HG03571 (cell line): ENCODE measurements at regions not wholly inside any gene's neighbourhood (a gene's known extent, or its start where the extent isn't known, plus 50 kb on each side); places are given as distances from the start of the nearest gene placed in this dataset.

Experiments
- ATAC-seq: cut with Tn5 transposase; IDR thresholded peaks from one replicate; pipeline ENCODE4 v1.9.1; 2021; ENCODE audit not compliant: unreplicated experiment

DNA sequence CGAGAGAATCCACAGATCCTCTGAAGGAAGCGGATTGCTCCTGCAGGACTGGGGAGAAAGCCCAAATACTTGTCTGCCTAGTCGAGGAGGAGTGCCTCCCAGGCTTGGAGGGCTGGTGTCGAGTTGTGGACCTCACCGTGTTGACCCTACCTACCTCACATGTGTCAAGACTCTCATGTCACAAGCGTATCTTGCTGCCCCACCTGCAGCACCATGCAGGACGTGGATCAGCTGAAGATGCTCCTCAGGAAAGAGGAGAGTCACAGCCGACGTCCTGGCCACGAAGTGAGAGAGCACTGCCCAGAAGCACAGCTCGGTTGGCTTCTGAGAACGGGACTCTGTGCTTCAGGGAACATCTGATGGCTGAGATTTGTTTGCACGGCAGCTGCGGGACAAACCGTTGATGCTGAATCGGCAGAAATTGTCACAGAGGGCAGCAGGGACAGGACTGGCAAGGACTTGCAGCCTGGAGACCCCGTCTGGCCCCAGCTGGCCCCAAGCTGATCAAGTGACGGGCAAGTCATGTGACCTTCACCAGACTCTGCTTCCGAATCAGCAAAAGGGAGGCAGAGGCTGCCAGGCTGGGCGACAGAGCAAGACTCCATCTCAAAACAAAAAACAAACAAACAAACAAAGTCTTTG is 119.1 kb upstream of the ITGA1 start:
- no peak for ATAC-seq

DNA sequence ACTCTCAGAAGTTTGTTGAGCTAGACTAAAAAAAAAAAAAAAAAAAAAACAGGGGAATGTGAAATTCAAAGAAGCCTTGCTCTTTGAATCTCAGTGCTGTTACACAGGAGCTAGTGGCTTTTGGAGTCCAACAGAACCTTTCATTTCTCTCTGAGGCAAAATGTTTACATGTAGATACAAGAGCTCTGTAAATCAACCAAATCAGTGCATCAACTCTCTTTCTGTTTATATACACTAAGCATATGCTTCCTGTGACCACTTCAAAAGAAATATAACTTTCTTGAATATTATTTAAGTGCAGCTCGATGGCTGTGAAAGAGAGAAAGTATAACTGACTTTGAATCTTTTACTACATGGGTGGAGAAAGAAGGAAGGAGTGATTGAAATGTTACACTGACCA is 115.3 kb upstream of the ITGA1 start:
- no peak for ATAC-seq

DNA sequence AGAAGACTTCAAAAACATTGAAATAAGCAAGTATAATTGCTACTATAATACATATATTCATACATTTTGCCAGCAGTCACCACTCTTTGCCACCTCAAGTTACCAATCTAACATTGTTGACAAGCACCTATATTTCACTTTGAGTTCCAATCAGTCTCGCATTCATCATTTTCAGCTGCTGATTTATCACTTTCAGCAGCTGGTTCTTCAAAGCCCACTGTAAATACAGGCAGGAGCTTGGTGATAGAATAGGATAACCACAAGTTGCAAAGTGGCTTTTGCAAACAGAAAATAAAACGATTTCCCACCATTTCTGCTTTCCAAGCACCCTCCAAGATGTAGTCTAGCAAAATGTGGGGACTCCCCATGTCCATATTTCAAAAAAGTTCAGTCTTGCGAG is 114.2 kb upstream of the ITGA1 start:
- ATAC-seq, result no peak

DNA sequence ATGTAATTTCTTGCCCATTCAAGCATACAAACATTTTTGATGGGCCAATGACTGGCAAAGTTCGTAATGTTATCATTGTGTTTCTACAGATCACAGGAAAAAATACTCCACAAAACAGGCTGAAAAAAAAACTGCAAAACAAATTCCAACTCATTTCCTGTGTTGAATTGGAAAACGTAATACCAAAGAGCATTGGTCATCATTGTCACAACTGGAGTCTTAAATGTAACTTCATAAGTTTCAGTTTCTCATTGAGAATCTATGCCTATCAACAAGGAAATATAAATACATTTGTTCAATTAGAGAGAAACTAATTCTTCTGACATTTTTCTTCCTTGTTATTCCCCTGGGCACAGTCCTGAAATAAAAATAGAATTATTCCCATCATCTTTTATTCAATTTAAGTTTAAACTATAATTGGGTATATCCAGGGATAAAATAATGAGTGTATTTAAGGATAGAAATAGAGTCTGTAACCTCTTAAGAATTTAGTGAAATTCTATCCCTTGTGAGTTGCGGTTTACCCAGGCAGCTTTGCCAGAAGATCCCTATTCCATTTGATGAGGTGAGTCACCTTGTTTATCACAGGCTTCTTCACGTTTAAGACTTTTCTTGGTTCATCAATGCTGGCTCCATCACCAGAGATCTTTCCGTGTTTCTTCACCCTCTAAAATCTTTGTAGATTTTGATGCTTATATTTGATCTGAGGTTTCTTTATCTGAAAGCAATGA is 112.7 kb upstream of the ITGA1 start:
- no peak for ATAC-seq

DNA sequence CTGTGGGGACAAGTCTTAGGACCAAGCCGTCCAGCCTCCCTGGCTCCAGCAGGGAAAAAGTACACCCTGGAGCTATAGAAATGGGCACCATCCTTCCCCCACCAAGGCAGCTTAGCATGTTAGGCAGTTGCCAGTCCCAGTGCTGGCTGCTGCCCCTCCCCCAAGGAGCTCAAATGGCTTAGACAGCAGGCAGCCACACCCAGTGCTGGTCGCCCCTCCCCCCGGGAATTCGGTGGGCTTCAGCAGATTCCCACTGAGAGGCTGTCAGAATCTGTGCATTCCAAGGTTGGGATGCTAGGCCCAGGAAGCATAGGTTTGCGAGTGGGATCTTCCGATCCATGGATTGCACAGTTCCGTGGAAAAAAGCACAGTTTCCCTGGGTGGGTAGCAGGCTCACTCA is 105.2 kb upstream of the ITGA1 start:
- no peak for ATAC-seq

DNA sequence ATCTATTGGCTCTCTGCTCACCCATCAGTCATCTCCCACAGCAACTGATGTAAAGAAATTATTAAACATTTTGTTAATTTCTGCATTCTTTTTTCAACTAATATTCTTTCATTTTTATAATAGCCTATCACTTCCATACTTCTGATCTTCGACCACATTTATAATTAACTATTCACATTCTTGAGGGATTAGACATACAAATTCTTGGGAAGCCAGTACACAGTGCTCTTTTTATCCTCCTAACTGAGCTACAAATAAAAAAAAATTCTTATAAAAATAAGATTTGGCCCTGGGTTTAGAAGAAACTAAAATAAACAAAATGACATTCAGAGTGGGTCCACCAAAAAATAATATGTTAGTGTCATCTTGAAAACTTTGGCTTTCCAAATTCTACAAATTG is 103.7 kb upstream of the ITGA1 start:
- ATAC-seq, result no peak

DNA sequence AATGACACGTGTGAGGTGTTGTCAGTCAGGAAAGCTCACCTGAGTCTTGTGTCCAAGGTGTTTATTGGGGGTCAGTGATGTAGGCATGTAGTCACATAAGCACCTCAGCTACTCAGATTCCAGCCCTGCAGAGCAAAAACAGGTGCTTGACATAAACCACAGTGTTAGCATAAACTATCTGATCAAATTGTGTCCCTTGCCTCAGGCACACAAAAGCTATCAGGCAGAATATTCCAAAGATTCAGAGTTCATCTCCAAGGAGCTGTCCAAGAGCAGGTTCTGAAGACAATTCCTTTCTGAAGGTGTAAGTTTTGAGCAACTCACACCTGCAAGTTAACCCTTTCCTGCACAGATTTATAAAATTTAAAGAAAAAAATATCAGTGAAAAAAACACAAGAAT is 102.2 kb upstream of the ITGA1 start:
- no peak for ATAC-seq

DNA sequence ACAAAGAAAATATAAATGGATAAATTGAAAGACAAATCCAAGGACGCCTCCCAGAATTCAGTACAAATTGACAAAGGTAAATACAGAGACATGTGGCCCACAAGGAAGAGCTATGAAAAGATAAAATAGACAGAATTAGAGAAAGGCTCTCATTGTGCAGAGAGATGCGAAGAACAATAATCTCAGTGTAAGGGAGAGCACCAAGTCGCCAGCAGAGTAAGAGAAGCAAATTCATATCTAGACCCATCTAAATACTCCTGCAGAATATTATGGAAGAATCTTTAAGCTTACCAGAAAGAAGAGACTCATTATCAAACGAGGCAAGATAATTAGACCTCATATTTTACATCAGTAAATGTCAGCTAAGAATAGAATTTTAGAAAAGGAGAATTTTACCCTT is 101.7 kb upstream of the ITGA1 start:
- no peak for ATAC-seq

DNA sequence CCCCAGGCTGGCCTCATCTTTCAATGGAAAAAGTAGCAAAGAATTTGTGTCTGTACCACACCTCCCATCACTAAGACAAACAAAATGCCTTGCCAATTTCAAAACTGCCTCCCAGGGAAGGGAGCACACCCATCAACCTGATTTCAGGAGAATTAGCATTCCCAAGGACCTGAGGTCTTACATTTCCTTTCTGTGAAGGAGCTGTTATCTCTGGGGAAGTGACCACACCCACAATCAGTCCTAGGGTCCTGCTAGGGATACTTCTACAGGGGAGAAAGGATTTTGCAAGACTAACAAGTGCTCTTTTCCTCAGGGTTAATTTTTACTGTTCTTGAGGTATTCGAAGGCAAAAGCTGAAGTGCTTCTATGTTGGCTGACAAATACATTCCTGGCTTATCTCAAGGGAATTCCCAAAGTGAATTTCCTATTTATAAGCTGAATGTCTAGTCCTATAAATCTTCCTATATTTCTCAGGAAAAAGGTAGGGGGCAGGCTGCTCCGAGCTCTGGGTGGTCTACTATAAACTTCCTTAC is 97.4 kb upstream of the ITGA1 start:
- ATAC-seq, result no peak

DNA sequence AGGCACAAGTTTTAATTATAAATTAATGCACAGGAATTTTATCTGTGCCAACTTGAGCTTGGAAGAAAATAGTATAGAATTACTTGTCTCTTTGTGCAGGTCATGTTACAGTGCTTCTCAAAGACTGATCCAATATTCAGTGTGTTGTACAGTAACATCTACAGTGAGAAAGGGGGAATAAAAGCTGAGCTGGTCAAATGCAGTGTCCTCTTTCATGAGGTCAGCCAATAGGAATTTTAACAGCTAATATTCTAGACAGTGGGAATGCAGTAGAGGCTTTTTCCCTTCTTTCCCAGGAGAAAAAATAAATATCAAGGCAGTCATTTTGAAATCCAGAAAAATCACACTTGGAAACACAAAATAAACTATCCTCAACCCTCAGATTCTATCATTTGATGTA is 95.7 kb upstream of the ITGA1 start:
- no peak for ATAC-seq

DNA sequence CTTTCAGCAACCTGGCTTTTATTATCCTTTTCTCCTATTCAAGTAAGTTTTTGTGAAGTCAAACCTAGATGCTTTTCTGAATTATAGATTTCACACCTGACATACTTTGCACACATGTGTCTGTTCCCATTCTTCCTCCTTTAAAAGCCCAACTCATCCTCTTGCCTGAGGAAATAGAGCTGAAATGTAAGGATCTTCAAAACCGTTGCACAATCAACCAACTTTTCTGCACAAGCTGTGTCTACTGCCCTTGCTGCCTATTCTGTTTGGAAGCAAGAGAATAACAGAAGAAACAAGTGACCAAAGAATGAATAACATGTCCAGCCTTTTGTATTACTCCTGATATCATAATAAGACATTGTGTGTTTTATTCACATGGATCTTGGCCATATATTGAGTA is 95.1 kb upstream of the ITGA1 start:
- no peak for ATAC-seq

DNA sequence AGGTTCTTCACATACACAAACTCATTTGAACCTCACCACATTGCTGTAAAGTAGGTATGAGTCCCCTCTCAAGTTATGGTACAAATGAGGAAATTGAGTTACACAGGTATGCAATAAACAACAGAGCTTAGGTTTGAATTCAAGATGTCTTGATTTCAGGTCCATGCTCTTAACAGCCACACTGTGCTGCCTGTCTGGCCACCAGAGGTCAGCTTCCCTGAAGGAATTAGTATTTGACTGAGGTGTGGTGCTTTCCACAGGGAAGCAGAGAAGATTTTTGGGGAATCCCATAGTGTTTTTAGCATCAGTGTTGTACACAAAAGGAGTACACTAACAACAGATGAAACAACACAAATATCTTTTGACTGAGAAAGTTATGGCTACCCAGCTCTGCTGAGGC is 94.4 kb upstream of the ITGA1 start:
- ATAC-seq, result no peak

DNA sequence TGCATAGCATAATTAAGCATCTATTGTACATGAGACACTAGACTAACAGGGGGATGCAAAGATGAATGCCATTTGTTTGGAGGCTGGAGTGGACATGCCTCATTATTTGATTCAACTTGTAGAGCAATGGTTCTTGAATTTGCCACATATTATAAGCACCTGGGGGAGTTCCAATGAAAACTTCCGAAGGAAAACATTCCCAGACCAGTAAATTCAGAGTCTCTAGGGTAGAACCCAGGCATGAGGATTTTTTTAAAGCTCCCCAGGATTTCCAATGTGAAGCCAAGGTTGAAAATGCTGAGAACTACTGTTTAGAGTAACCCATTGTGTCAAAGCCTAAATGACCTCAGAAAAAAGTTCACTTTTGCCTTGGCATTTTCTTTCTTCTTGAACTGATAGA is 93.9 kb upstream of the ITGA1 start:
- no peak for ATAC-seq

DNA sequence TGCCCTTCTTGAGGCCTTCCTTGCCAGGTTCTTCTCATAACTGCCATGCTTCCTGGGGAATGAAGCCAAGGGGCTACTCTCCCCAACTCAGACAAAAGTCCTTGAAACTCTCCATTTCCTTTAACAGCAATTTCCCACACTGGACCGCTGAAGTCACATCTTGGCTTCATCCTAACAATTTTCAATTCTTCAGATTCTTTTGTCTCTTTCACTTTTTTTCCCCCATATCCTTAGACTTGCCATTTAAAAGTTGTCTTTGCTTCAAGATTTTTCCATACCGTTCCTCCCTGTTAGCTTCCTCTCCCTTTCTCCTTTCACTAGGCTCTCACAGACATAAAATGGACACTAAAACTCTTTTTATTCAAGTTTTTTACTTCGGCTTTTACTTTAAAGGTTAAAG is 93.1 kb upstream of the ITGA1 start:
- ATAC-seq, result no peak

DNA sequence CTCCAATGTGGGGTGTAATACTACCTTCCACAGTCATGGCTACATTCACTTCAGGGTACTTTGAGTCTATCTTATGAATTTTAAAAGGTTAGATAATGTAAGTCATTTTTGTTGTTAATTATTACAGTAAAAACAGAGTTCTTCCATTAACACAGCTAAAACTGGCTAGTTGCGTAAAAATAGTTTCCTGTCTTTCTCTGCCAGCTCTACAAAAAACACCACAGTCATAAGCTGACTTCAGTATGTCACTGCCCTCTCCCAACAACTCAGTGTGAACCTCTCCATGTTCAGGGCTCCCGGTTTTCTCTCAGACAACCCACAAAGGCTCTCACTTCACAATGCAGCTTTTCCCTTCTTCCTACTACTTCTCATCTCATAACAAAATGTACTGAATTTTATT is 84.8 kb upstream of the ITGA1 start:
- ATAC-seq, result no peak

DNA sequence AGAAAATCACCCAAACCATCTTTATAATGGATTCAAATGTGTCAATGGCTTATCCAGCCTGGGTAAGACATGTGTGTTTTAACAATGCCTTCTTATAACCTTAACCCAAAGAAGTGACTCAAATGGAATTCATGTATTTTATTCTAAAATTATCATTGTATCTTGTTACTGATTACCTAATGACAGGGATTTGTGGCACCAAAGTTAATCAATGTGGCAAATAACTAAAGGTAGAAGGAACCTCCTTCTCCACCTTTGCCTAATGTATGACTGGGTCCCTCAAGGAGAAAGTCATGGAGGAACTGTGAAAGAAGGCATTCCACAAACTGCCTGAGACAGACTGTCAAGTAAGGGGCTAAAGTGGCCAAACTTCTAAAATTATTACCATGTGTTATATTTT is 84.4 kb upstream of the ITGA1 start:
- ATAC-seq, result no peak

DNA sequence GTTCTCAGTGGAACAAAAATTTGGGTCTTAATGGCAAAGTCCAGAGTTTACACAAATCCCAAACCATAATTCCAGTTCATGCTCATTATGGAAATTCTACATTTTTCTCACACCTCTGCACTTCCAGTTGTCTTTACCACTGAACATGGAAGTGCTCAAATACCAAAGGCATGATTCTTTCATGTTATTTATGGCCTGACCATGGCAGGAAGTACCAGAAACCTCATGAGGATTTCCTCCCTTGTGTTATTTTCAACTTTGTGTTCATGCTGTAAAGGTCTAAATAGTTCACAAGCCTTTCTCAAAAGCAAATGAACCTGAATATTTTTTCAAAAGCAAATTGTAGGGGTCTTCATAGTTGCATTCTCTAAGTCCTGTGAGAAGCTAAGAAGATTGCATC is 82.0 kb upstream of the ITGA1 start:
- no peak for ATAC-seq

DNA sequence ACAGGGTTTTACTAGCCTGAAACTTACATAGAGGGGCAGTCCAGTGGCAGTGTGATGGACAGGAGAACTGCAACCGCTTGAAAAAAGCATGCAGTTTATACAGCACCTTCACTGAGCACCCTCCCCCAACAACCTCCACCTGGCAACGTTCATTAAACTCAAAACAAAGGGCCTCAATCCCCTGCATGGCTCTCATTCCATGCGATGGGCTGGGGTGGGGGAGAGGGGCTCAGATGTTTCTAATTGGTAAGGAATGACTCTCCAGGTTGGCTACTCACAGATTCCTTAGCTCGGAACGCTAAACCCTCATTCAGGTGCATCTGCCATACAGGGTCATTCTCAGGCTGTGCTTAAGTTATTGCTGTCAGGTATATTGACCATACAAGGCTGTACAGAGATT is 80.9 kb upstream of the ITGA1 start:
- no peak for ATAC-seq

DNA sequence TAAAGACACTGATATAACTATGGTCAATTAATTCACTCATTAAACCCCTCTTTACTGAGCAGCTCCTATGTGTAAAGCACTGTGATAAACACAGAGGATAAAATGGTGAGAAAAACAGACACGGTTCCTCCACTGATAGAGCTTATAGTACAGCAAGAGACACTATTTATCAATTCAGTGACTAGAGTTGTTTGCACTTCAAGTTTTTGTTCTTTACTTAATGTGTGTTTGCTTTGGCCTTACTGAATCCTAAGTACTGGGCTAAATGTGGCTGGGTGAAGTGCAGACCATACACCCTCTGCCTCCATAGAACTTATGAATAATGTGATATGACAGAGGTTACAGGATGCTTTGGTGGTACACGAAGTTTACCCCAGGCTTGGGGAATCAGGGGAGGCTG is 80.1 kb upstream of the ITGA1 start:
- no peak for ATAC-seq

DNA sequence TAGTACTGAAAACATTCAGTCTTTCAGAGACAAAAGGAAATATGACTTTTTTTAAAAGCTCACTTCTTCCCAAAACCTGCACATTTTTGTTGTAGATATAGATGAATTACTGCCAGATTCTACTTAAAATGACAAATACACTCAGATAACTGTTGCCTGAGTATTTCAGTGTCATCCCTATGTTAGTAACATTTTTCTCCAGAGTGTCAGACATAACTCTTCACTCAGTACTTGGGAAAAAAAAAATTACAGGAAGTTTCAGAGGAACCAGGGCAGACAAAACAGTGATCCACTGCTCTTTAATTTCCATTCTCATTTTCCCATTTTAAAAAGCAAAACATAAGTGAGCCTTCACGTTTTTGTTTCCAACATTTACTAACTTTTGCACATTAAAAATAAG is 79.3 kb upstream of the ITGA1 start:
- no peak for ATAC-seq

DNA sequence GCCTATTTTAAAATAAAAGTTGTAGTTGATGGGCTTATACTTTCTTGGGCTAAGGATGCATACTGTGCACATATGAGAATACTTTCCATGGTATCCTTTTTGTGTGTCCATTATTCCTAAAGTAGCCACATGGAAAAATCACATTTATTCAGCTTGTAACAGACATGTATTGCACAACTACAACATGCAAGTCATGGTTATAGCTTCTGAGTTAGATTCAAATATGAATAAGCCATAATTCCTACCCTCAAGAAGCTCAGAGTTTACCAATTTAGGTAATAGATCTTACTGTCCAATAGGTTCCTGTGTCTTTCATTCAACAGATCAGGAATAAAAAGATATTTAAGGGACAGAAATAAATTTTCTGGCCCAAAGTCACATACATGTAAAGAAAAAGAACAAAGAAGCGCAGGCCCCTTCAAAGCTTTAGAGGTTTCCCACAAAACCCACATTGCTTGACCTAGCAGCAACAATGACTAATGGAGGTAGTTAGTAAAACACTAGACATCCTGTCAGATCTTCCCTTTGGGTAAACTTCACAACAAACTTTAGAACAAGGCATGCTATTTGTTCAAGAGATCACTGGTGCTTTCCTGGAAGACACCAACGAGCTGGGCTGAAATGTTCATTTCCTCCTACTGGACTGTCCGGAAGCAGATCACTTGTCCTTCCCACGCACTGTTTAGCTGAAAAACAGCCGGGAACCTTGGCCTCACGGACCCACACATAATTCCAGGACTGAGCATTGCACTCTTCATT is 78.4 kb upstream of the ITGA1 start:
- ATAC-seq, result peak; percentile 68

DNA sequence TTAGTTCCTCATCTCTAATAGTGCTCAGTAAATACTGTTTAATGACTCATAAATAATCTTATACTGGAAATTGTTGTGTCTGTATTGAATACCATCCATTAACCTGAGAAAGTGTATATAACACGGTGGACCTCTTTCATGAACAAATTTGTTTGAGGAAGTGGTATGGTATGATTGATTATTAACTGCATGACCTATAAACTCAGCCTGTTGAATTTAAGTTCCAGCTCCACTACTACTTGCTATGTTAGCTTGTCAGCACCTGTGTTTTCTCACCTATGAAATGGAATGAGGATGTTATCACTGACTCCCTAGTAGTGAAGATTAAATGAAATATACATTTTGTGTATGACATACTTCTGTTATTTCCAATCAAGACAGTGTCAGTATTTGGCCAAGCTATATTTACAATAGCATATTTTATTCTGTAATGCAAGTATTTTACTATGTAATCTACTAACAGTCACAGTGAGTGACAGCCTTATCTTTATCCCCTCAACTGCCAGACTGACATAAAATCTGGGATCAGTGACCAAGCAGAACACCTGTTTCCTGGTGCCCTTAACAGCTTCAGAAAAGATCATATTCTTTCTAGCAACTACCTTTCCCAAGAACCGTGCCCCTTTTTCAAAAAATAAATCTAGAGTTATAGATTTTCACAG is 77.3 kb upstream of the ITGA1 start:
- ATAC-seq, result peak; percentile 68
